ENCODE measurements at regions not wholly inside any gene's neighbourhood (a gene's known extent, or its start where the extent isn't known, plus 50 kb on each side); places are given as distances from the start of the nearest gene placed in this dataset.

- in situ Hi-C loops (cut with MboI) = no loop called here
- Histone ChIP-seq H2AFZ (ENCODE audit: low read depth, low read length) (no peak overlapping the region), H3K79me2 (ENCODE audit: control insufficient read depth, insufficient read depth, low read length) (no peaks in the 10 kb centered on the region), H3K4me3 (no peak overlapping the region), H4K20me1 (replicated peaks; ENCODE audit: control insufficient read depth, insufficient read depth, low read length) (no peaks in the 10 kb centered on the region), H3K27me3 (ENCODE audit: control insufficient read depth in 2 of 2, insufficient read depth in 2 of 2, low read length in 2 of 2) (no peaks in the 10 kb centered on the region), H3K9me1 (ENCODE audit: control insufficient read depth, insufficient read depth, low read length) (no peaks in the 10 kb centered on the region), H3K27ac (ENCODE audit: extremely low read depth, low read depth, low read length) (no peak overlapping the region), H3K36me3 (ENCODE audit: control insufficient read depth, insufficient read depth, low read length) (no peaks in the 10 kb centered on the region), H3K9ac (ENCODE audit: insufficient read depth in 1 of 2, low read depth in 2 of 2, low read length in 2 of 2) (no peak overlapping the region), H3K4me2 (ENCODE audit: insufficient read depth, low read length) (no peak overlapping the region), H3K4me1 (replicated peaks in 1 of 2; ENCODE audit: control insufficient read depth in 2 of 2, insufficient read depth in 2 of 2, low read length in 2 of 2) (no peaks in the 10 kb centered on the region), H3K9me3 (replicated peaks; ENCODE audit: control insufficient read depth, insufficient read depth, low read depth, low read length) (no peaks in the 10 kb centered on the region)
- ChIA-PET POLR2A (no interaction called here), CTCF (ENCODE audit: low intra/inter-chr PET ratio) (no interaction called here)
- ATAC-seq (no peak), FAIRE-seq (no peak), DNase-seq (ENCODE audit: extremely low read depth in 1 of 4, low spot score in 3 of 4) (no peak)
- no TSS peak for BruUV-seq (replicated peaks)
- intact Hi-C loops (cut with micrococcal nuclease) = no loop called here
- TF ChIP-seq, protein P1, sequence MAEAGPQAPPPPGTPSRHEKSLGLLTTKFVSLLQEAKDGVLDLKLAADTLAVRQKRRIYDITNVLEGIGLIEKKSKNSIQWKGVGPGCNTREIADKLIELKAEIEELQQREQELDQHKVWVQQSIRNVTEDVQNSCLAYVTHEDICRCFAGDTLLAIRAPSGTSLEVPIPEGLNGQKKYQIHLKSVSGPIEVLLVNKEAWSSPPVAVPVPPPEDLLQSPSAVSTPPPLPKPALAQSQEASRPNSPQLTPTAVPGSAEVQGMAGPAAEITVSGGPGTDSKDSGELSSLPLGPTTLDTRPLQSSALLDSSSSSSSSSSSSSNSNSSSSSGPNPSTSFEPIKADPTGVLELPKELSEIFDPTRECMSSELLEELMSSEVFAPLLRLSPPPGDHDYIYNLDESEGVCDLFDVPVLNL (CRISPR knock-in tag; IDR thresholded peaks at IDR 0.05; ENCODE audit: low read depth) = no peak
- no peak for TF ChIP-seq ZNF699 (CRISPR knock-in tag; IDR thresholded peaks at IDR 0.05; ENCODE audit: insufficient replicate concordance)
- TF ChIP-seq HMG20B (CRISPR knock-in tag; IDR thresholded peaks at IDR 0.05) = no peak
- TF ChIP-seq RBM15 (IDR thresholded peaks at IDR 0.05; ENCODE audit: insufficient read depth, low read length) = no peak
- TF ChIP-seq SPI1 (IDR thresholded peaks at IDR 0.05; ENCODE audit: borderline replicate concordance, low read depth, low read length) = no peak
- TF ChIP-seq MAX (CRISPR knock-in tag; IDR thresholded peaks at IDR 0.05) = no peak
- TF ChIP-seq NEUROD1 (IDR thresholded peaks at IDR 0.05; ENCODE audit: borderline replicate concordance, low read depth, low read length, partially characterized antibody) = no peak
- no peak for TF ChIP-seq RBM14 (IDR thresholded peaks at IDR 0.05; ENCODE audit: borderline replicate concordance, insufficient read depth, low read depth, low read length)
- TF ChIP-seq, protein P2, sequence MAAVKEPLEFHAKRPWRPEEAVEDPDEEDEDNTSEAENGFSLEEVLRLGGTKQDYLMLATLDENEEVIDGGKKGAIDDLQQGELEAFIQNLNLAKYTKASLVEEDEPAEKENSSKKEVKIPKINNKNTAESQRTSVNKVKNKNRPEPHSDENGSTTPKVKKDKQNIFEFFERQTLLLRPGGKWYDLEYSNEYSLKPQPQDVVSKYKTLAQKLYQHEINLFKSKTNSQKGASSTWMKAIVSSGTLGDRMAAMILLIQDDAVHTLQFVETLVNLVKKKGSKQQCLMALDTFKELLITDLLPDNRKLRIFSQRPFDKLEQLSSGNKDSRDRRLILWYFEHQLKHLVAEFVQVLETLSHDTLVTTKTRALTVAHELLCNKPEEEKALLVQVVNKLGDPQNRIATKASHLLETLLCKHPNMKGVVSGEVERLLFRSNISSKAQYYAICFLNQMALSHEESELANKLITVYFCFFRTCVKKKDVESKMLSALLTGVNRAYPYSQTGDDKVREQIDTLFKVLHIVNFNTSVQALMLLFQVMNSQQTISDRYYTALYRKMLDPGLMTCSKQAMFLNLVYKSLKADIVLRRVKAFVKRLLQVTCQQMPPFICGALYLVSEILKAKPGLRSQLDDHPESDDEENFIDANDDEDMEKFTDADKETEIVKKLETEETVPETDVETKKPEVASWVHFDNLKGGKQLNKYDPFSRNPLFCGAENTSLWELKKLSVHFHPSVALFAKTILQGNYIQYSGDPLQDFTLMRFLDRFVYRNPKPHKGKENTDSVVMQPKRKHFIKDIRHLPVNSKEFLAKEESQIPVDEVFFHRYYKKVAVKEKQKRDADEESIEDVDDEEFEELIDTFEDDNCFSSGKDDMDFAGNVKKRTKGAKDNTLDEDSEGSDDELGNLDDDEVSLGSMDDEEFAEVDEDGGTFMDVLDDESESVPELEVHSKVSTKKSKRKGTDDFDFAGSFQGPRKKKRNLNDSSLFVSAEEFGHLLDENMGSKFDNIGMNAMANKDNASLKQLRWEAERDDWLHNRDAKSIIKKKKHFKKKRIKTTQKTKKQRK (IDR thresholded peaks at IDR 0.05; ENCODE audit: borderline replicate concordance, low read depth, low read length) = no peak
- TF ChIP-seq NUFIP1 (IDR thresholded peaks at IDR 0.05; ENCODE audit: partially characterized antibody) = no peak
- TF ChIP-seq CBX2 (IDR thresholded peaks at IDR 0.05; ENCODE audit: insufficient read depth, low read length, poor library complexity, severe bottlenecking) = no peak
- TF ChIP-seq LEF1 (IDR thresholded peaks at IDR 0.05) = no peak
- no peak for TF ChIP-seq DNMT1 (IDR thresholded peaks at IDR 0.05)
- TF ChIP-seq, protein P3, sequence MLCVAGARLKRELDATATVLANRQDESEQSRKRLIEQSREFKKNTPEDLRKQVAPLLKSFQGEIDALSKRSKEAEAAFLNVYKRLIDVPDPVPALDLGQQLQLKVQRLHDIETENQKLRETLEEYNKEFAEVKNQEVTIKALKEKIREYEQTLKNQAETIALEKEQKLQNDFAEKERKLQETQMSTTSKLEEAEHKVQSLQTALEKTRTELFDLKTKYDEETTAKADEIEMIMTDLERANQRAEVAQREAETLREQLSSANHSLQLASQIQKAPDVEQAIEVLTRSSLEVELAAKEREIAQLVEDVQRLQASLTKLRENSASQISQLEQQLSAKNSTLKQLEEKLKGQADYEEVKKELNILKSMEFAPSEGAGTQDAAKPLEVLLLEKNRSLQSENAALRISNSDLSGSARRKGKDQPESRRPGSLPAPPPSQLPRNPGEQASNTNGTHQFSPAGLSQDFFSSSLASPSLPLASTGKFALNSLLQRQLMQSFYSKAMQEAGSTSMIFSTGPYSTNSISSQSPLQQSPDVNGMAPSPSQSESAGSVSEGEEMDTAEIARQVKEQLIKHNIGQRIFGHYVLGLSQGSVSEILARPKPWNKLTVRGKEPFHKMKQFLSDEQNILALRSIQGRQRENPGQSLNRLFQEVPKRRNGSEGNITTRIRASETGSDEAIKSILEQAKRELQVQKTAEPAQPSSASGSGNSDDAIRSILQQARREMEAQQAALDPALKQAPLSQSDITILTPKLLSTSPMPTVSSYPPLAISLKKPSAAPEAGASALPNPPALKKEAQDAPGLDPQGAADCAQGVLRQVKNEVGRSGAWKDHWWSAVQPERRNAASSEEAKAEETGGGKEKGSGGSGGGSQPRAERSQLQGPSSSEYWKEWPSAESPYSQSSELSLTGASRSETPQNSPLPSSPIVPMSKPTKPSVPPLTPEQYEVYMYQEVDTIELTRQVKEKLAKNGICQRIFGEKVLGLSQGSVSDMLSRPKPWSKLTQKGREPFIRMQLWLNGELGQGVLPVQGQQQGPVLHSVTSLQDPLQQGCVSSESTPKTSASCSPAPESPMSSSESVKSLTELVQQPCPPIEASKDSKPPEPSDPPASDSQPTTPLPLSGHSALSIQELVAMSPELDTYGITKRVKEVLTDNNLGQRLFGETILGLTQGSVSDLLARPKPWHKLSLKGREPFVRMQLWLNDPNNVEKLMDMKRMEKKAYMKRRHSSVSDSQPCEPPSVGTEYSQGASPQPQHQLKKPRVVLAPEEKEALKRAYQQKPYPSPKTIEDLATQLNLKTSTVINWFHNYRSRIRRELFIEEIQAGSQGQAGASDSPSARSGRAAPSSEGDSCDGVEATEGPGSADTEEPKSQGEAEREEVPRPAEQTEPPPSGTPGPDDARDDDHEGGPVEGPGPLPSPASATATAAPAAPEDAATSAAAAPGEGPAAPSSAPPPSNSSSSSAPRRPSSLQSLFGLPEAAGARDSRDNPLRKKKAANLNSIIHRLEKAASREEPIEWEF (CRISPR knock-in tag; IDR thresholded peaks at IDR 0.05) = no peak
These were observed 516.8 kb downstream of the RASEF start for GRCh38 chr9:82546136-82546535.

Measured in K562 (cell line).